ENCODE measurements at regions not wholly inside any gene's neighbourhood (a gene's known extent, or its start where the extent isn't known, plus 50 kb on each side); places are given as distances from the start of the nearest gene placed in this dataset.

GRCh38 chr1:93013145-93014065 is 52.1 kb upstream of the DIPK1A start:
- ChIA-PET CTCF (ENCODE audit: partially characterized antibody) (interaction anchor here (0.6 to 2.9 kb wide), 10 partner anchors 8 to 291 kb away, joined by 3 to 14 read pairs (median 4); no protein-coding TSS in a partner anchor), POLR2A (ENCODE audit: partially characterized antibody) (no interaction called here)
- Mint-ChIP-seq H3K9me3 (peaks cover 0 to 2% (median 0%) of the 10 kb centered on the region in 8 donors), H3K27ac (no peak overlapping the region), H3K4me1 (no peaks in the 10 kb centered on the region), H3K27me3 (peaks cover 7 to 8% of the 10 kb centered on the region in 2 donors), H3K36me3 (no peaks in the 10 kb centered on the region), H3K4me3 (no peak overlapping the region)
- Histone ChIP-seq H3K4me1 (ENCODE audit: insufficient read depth, low read length) (no peaks in the 10 kb centered on the region), H3K27me3 (ENCODE audit: insufficient read depth, low read length) (no peaks in the 10 kb centered on the region), H3K4me3 (ENCODE audit: low read length in 2 of 2) (no peak overlapping the region), H3K27ac (ENCODE audit: low read depth, low read length) (no peak overlapping the region), H3K36me3 (ENCODE audit: insufficient read depth, low read length) (no peaks in the 10 kb centered on the region), H3K9me3 (ENCODE audit: control insufficient read depth in 1 of 2, low read length in 2 of 2) (no peaks in the 10 kb centered on the region)
- no peak for DNase-seq
- intact Hi-C loops (cut with micrococcal nuclease) = no loop called here

GRCh38 chr1:93014168-93014567 is 52.9 kb upstream of the DIPK1A start:
- H3K9me3 ChIP-seq (ENCODE audit: control insufficient read depth in 1 of 2, low read length in 2 of 2) = no peaks in the 10 kb centered on the region
- intact Hi-C loops (cut with micrococcal nuclease) = no loop called here
- peaks cover 6 to 8% of the 10 kb centered on the region in 2 donors for H3K27me3 Mint-ChIP-seq
- H3K27ac ChIP-seq (ENCODE audit: low read depth, low read length) = no peak overlapping the region
- no peaks in the 10 kb centered on the region for H3K27me3 ChIP-seq (ENCODE audit: insufficient read depth, low read length)
- no peaks in the 10 kb centered on the region for H3K4me1 ChIP-seq (ENCODE audit: insufficient read depth, low read length)
- no peak overlapping the region for H3K4me3 Mint-ChIP-seq
- DNase-seq = no peak
- no peaks in the 10 kb centered on the region for H3K36me3 Mint-ChIP-seq
- no peaks in the 10 kb centered on the region for H3K4me1 Mint-ChIP-seq
- H3K27ac Mint-ChIP-seq = peak overlapping the region in 1 of 7 donors; percentile 9
- CTCF ChIA-PET (ENCODE audit: partially characterized antibody) = interaction anchor here (0.9 to 13.1 kb wide), 8 partner anchors 9 to 290 kb away, joined by 3 to 274 read pairs (median 4); no protein-coding TSS in a partner anchor
- peaks cover 0 to 2% (median 0%) of the 10 kb centered on the region in 8 donors for H3K9me3 Mint-ChIP-seq
- POLR2A ChIA-PET (ENCODE audit: partially characterized antibody) = no interaction called here
- no peaks in the 10 kb centered on the region for H3K36me3 ChIP-seq (ENCODE audit: insufficient read depth, low read length)
- H3K4me3 ChIP-seq (ENCODE audit: low read length in 2 of 2) = no peak overlapping the region

DNA sequence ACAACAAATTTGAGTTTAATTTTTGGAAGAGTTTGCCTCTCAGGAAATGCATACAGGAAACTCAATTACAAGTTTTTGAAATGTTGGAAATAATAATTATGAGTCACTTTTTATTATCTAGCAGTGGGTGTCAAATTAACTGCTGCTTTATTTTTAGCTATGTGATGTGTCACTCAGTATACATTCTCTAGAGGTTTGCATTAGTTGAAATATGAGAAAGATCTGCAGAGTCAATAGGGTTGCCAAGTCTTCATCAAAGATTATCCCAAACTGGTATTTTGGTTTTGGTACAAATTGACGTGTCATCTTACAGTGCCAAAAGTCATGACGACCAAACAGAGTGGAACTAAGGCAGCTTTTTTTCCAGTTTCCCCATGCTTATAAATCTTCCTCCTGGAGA is 54.3 kb upstream of the DIPK1A start:
- Histone ChIP-seq H3K36me3 (ENCODE audit: insufficient read depth, low read length) (no peaks in the 10 kb centered on the region), H3K4me1 (ENCODE audit: insufficient read depth, low read length) (no peaks in the 10 kb centered on the region), H3K27me3 (ENCODE audit: insufficient read depth, low read length) (no peaks in the 10 kb centered on the region), H3K9me3 (ENCODE audit: control insufficient read depth in 1 of 2, low read length in 2 of 2) (no peaks in the 10 kb centered on the region), H3K27ac (ENCODE audit: low read depth, low read length) (no peak overlapping the region), H3K4me3 (ENCODE audit: low read length in 2 of 2) (no peak overlapping the region)
- Mint-ChIP-seq H3K4me3 (no peak overlapping the region), H3K9me3 (no peaks in the 10 kb centered on the region), H3K36me3 (no peaks in the 10 kb centered on the region), H3K27me3 (peaks cover 6 to 10% of the 10 kb centered on the region in 2 donors), H3K4me1 (no peaks in the 10 kb centered on the region), H3K27ac (no peak overlapping the region)
- ChIA-PET POLR2A (ENCODE audit: partially characterized antibody) (interaction anchor here (0.6 kb wide), 1 partner anchor 176 kb away, joined by 3 read pairs; no protein-coding TSS in a partner anchor), CTCF (ENCODE audit: partially characterized antibody) (interaction anchor here (13.1 kb wide), 1 partner anchor 48 kb away, joined by 274 read pairs; no protein-coding TSS in a partner anchor)
- no peak for DNase-seq
- intact Hi-C loops (cut with micrococcal nuclease) = no loop called here

GRCh38 chr1:93016171-93016570 is 54.9 kb upstream of the DIPK1A start:
- Mint-ChIP-seq H3K27ac (no peak overlapping the region), H3K27me3 (peaks cover 6 to 10% of the 10 kb centered on the region in 2 donors), H3K4me1 (no peaks in the 10 kb centered on the region), H3K36me3 (no peaks in the 10 kb centered on the region), H3K4me3 (no peak overlapping the region), H3K9me3 (no peaks in the 10 kb centered on the region)
- H3K9me3 ChIP-seq (ENCODE audit: control insufficient read depth in 1 of 2, low read length in 2 of 2) = no peaks in the 10 kb centered on the region
- ChIA-PET CTCF (ENCODE audit: partially characterized antibody) (interaction anchor here (13.1 kb wide), 1 partner anchor 47 kb away, joined by 274 read pairs; no protein-coding TSS in a partner anchor), POLR2A (ENCODE audit: partially characterized antibody) (no interaction called here)
- H3K27ac ChIP-seq (ENCODE audit: low read depth, low read length) = no peak overlapping the region
- no peak overlapping the region for H3K4me3 ChIP-seq (ENCODE audit: low read length in 2 of 2)
- intact Hi-C loops (cut with micrococcal nuclease) = no loop called here
- H3K36me3 ChIP-seq (ENCODE audit: insufficient read depth, low read length) = no peaks in the 10 kb centered on the region
- H3K27me3 ChIP-seq (ENCODE audit: insufficient read depth, low read length) = no peaks in the 10 kb centered on the region
- no peaks in the 10 kb centered on the region for H3K4me1 ChIP-seq (ENCODE audit: insufficient read depth, low read length)
- DNase-seq = no peak

DNA sequence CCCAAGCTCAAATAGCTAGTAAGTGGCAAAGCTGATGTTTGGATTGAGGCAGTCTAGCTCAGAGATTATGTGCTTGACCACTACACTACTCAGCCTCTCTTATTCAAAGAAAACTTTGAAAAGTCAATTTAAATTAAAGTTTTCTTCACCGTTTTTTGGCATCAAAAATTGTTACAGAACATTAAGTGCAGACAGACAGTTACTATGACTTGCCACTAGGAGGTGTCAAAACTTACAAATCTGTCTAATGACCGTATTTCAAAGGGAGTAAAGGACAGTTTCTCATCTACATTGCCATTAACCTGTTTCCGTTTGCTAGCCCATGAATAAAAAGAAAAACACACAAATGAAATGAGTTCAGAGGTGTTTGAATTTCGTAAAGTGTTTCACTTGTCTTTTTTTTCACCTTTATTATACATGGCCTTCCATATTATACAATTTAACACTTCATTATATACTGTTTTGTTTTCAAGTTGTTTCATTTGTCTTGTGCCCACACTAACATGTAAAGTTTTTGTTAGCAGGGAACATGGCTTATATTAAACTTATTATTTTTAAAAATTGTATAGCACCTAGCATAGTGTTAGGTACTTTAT is 57.4 kb upstream of the MTF2 start:
- DNase-seq = peak in 4 of 5 donors; percentile 59 to 63 (median 60)

DNA sequence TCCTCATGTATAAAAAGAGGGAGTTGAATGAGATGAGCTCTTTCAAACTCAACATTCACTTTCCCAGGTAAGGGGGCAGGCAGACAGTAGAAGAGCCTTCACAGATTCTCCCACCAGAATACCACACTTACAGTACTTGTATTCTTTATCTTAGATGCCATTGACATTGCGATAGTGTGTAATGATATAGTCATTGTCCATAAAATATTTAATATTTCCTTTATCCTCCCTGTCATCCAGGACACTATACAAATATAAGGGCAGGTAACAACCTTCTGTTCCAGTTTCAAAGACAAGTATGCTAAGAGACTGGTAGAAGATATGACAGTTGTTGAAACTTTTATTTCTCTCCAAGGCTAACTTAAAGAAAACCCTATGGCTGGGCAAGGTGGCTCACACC is 56.5 kb upstream of the MTF2 start:
- intact Hi-C loops (cut with micrococcal nuclease) = no loop called here
- DNase-seq = no peak
- ChIA-PET POLR2A (ENCODE audit: partially characterized antibody) (interaction anchor here (1.0 kb wide), 1 partner anchor 41 kb away, joined by 3 read pairs; no protein-coding TSS in a partner anchor), CTCF (ENCODE audit: partially characterized antibody) (interaction anchor here (0.6 to 13.1 kb wide), 9 partner anchors 9 to 282 kb away, joined by 3 to 274 read pairs (median 6); no protein-coding TSS in a partner anchor)
- Histone ChIP-seq H3K9me3 (ENCODE audit: control insufficient read depth in 1 of 2, low read length in 2 of 2) (no peaks in the 10 kb centered on the region), H3K27me3 (ENCODE audit: insufficient read depth, low read length) (no peaks in the 10 kb centered on the region), H3K4me3 (ENCODE audit: low read length in 2 of 2) (no peak overlapping the region), H3K27ac (ENCODE audit: low read depth, low read length) (no peak overlapping the region), H3K36me3 (ENCODE audit: insufficient read depth, low read length) (no peaks in the 10 kb centered on the region), H3K4me1 (ENCODE audit: insufficient read depth, low read length) (no peaks in the 10 kb centered on the region)
- H3K36me3 Mint-ChIP-seq = no peaks in the 10 kb centered on the region
- H3K27ac Mint-ChIP-seq = no peak overlapping the region
- H3K27me3 Mint-ChIP-seq = peaks cover 2 to 10% of the 10 kb centered on the region in 2 donors
- H3K4me3 Mint-ChIP-seq = no peak overlapping the region
- no peaks in the 10 kb centered on the region for H3K9me3 Mint-ChIP-seq
- H3K4me1 Mint-ChIP-seq = peaks cover 0 to 3% (median 2%) of the 10 kb centered on the region in 4 donors

More for the DNA sequence above, 57.4 kb upstream of the MTF2 start:
- intact Hi-C loops (cut with micrococcal nuclease) = loop anchor here (1.0 to 2.0 kb wide), 2 partner anchors 41 to 283 kb away; no protein-coding TSS in a partner anchor
- H3K4me3 ChIP-seq (ENCODE audit: low read length in 2 of 2) = no peak overlapping the region
- CTCF ChIA-PET (ENCODE audit: partially characterized antibody) = interaction anchor here (0.6 to 13.1 kb wide), 13 partner anchors 8 to 790 kb away, joined by 3 to 274 read pairs (median 3); partner anchors contain the start of gene MTF2
- Mint-ChIP-seq H3K4me1 (peaks cover 0 to 3% (median 2%) of the 10 kb centered on the region in 4 donors), H3K27ac (no peak overlapping the region), H3K9me3 (no peaks in the 10 kb centered on the region), H3K27me3 (peaks cover 3 to 9% of the 10 kb centered on the region in 2 donors), H3K4me3 (no peak overlapping the region), H3K36me3 (no peaks in the 10 kb centered on the region)
- no peaks in the 10 kb centered on the region for H3K4me1 ChIP-seq (ENCODE audit: insufficient read depth, low read length)
- H3K27ac ChIP-seq (ENCODE audit: low read depth, low read length) = no peak overlapping the region
- no peaks in the 10 kb centered on the region for H3K27me3 ChIP-seq (ENCODE audit: insufficient read depth, low read length)
- no peaks in the 10 kb centered on the region for H3K9me3 ChIP-seq (ENCODE audit: control insufficient read depth in 1 of 2, low read length in 2 of 2)
- POLR2A ChIA-PET (ENCODE audit: partially characterized antibody) = interaction anchor here (0.9 to 1.0 kb wide), 2 partner anchors 42 to 59 kb away, joined by 3 to 4 read pairs; no protein-coding TSS in a partner anchor
- H3K36me3 ChIP-seq (ENCODE audit: insufficient read depth, low read length) = no peaks in the 10 kb centered on the region

GRCh38 chr1:93023281-93023680 is 55.8 kb upstream of the MTF2 start:
- Histone ChIP-seq H3K4me1 (ENCODE audit: insufficient read depth, low read length) (peaks cover 2% of the 10 kb centered on the region), H3K27me3 (ENCODE audit: insufficient read depth, low read length) (no peaks in the 10 kb centered on the region), H3K27ac (ENCODE audit: low read depth, low read length) (no peak overlapping the region), H3K9me3 (ENCODE audit: control insufficient read depth in 1 of 2, low read length in 2 of 2) (no peaks in the 10 kb centered on the region), H3K36me3 (ENCODE audit: insufficient read depth, low read length) (no peaks in the 10 kb centered on the region), H3K4me3 (ENCODE audit: low read length in 2 of 2) (no peak overlapping the region)
- CTCF ChIA-PET (ENCODE audit: partially characterized antibody) = interaction anchor here (0.6 to 13.1 kb wide), 12 partner anchors 10 to 281 kb away, joined by 3 to 274 read pairs (median 4); partner anchors contain the start of gene MTF2
- Mint-ChIP-seq H3K27me3 (peaks cover 1 to 10% of the 10 kb centered on the region in 2 donors), H3K36me3 (no peaks in the 10 kb centered on the region), H3K4me3 (no peak overlapping the region), H3K9me3 (no peaks in the 10 kb centered on the region), H3K27ac (no peak overlapping the region), H3K4me1 (peaks cover 0 to 3% (median 2%) of the 10 kb centered on the region in 4 donors)
- POLR2A ChIA-PET (ENCODE audit: partially characterized antibody) = interaction anchor here (1.2 kb wide), 1 partner anchor 39 kb away, joined by 7 read pairs; no protein-coding TSS in a partner anchor
- DNase-seq = no peak
- intact Hi-C loops (cut with micrococcal nuclease) = no loop called here

All from CD4-positive, alpha-beta memory T cell (primary cell).